ENCODE measurements at regions not wholly inside any gene's neighbourhood (a gene's known extent, or its start where the extent isn't known, plus 50 kb on each side); places are given as distances from the start of the nearest gene placed in this dataset.

DNA sequence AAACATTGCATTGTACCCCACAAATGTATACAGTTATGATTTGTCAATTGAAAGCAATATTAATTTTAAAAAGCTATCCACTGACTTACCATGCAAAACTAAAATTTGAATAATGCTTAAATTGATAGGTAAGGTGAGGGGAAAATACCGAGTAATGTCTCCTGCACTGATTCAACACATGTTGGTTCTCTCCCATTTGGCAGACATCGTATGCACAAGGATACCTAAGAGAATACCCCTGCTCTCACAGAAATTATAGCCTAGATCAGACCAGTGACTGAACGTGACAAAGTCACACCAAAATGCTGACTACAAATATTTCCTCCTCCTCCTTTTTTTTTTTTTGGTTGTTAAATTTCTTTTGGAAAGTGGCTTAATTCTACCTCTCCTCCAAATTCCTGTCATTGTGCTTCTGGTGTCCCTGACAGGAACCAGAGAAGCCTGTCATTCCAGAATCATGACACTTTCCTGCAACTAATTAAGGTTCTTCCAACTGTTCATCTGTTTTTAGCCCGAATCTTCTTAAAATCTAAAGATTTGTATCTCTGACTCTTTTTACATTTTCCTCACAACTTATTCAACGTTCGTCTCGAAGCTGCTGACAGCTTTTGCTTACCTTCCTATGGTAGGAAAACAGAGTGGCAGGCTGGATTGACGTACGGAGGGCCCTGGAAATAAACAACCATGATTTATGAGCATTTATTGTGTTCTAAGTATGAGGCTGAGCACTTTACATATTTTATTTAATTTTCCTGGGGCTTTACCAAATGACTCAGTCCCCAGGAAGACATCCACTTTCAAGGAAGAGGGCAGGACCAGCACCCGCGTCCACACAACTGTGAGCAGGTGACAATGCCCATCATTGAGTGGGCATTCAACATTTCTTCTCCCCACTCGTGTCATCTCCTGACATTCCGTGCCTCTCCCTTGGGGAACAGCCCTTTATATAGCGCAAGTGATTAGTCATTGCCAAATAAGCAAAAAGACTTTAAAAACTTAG lies 57.9 kb upstream of the KCNE2 start:
- Histone ChIP-seq H3K9me3 (ENCODE audit: control insufficient read depth, low read depth, low read length) (no peaks in the 10 kb centered on the region), H3K27me3 (ENCODE audit: control insufficient read depth, extremely low read depth, insufficient read depth, low read length) (peaks cover 3% of the 10 kb centered on the region), H4K20me1 (ENCODE audit: control insufficient read depth, extremely low read depth, insufficient read depth, low read length) (no peaks in the 10 kb centered on the region), H3K9me1 (ENCODE audit: control insufficient read depth, extremely low read depth, insufficient read depth, low read length) (no peaks in the 10 kb centered on the region), H3K4me2 (ENCODE audit: control insufficient read depth, extremely low read depth, insufficient read depth, low read depth, low read length) (no peak overlapping the region), H2AFZ (ENCODE audit: control insufficient read depth, low read length) (no peak overlapping the region), H3K27ac (ENCODE audit: control insufficient read depth, insufficient read depth, low read length) (no peak overlapping the region), H3K9ac (ENCODE audit: control insufficient read depth, extremely low read depth, insufficient read depth, low read length) (no peak overlapping the region), H3K4me1 (ENCODE audit: control insufficient read depth, extremely low read depth, insufficient read depth, low read length) (no peaks in the 10 kb centered on the region), H3K36me3 (ENCODE audit: control insufficient read depth in 2 of 2, extremely low read depth in 1 of 2, insufficient read depth in 2 of 2, low read length in 2 of 2) (no peaks in the 10 kb centered on the region), H3K4me3 (ENCODE audit: control insufficient read depth in 2 of 3, extremely low read depth in 1 of 3, insufficient read depth in 2 of 3, low read depth in 1 of 3, low read length in 3 of 3) (no peak overlapping the region), H3K79me2 (ENCODE audit: control insufficient read depth, insufficient read depth, low read length) (no peaks in the 10 kb centered on the region)
- DNase-seq (ENCODE audit: low read depth, low spot score) (no peak), FAIRE-seq (no peak)
- dilution Hi-C loops (cut with MboI; ENCODE audit: extremely low pct_ligation_motif_present, low sequenced_read_pairs), result no loop called here
- TF ChIP-seq EZH2 (IDR thresholded peaks at IDR 0.05; ENCODE audit: low read length), result no peak
- TF ChIP-seq, protein P1, sequence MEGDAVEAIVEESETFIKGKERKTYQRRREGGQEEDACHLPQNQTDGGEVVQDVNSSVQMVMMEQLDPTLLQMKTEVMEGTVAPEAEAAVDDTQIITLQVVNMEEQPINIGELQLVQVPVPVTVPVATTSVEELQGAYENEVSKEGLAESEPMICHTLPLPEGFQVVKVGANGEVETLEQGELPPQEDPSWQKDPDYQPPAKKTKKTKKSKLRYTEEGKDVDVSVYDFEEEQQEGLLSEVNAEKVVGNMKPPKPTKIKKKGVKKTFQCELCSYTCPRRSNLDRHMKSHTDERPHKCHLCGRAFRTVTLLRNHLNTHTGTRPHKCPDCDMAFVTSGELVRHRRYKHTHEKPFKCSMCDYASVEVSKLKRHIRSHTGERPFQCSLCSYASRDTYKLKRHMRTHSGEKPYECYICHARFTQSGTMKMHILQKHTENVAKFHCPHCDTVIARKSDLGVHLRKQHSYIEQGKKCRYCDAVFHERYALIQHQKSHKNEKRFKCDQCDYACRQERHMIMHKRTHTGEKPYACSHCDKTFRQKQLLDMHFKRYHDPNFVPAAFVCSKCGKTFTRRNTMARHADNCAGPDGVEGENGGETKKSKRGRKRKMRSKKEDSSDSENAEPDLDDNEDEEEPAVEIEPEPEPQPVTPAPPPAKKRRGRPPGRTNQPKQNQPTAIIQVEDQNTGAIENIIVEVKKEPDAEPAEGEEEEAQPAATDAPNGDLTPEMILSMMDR (optimal IDR thresholded peaks at IDR 0.05 in 1 of 3, IDR thresholded peaks at IDR 0.05 in 1 of 3, conservative IDR thresholded peaks at IDR 0.05 in 1 of 3; ENCODE audit: extremely low read depth in 1 of 3, insufficient read depth in 2 of 3, low read length in 3 of 3), result no peak

DNA sequence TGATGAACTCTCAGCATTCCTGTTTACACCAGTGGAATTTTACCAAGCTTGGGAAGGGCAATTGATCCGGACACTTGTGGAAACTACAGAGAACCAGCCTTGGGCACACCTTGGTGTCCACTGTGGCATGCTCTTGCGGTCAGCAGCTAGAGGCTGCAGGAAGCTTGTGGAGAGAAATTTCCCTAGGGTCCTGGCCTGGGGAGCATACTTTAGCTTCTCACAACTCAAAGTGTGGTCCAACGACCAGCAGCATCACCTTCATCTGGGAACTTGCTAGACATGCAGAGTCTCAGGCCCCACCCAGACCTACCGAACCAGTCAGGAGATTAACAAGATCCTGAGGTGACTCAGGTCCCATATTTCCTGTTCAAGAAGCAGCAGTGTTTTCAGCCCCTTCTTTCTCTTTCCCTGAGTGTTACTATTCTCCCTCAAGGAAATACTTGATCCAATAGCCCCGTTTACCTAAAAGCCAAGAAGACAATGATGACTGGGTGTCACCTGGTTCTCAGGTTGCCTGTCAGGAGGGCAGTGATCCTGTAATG lies 55.7 kb upstream of the KCNE2 start:
- DNase-seq (ENCODE audit: low read depth, low spot score) (no peak), FAIRE-seq (no peak)
- no peak for TF ChIP-seq EZH2 (IDR thresholded peaks at IDR 0.05; ENCODE audit: low read length)
- TF ChIP-seq, protein P1 (optimal IDR thresholded peaks at IDR 0.05 in 1 of 3, IDR thresholded peaks at IDR 0.05 in 1 of 3, conservative IDR thresholded peaks at IDR 0.05 in 1 of 3; ENCODE audit: extremely low read depth in 1 of 3, insufficient read depth in 2 of 3, low read length in 3 of 3), result no peak
- no peaks in the 10 kb centered on the region for H3K79me2 ChIP-seq (ENCODE audit: control insufficient read depth, insufficient read depth, low read length)
- no peaks in the 10 kb centered on the region for H3K36me3 ChIP-seq (ENCODE audit: control insufficient read depth in 2 of 2, extremely low read depth in 1 of 2, insufficient read depth in 2 of 2, low read length in 2 of 2)
- no peak overlapping the region for H3K4me2 ChIP-seq (ENCODE audit: control insufficient read depth, extremely low read depth, insufficient read depth, low read depth, low read length)
- no peaks in the 10 kb centered on the region for H4K20me1 ChIP-seq (ENCODE audit: control insufficient read depth, extremely low read depth, insufficient read depth, low read length)
- dilution Hi-C loops (cut with MboI; ENCODE audit: extremely low pct_ligation_motif_present, low sequenced_read_pairs), result no loop called here
- H3K9me3 ChIP-seq (ENCODE audit: control insufficient read depth, low read depth, low read length), result no peaks in the 10 kb centered on the region
- H3K4me1 ChIP-seq (ENCODE audit: control insufficient read depth, extremely low read depth, insufficient read depth, low read length), result peaks cover 3% of the 10 kb centered on the region
- no peak overlapping the region for H3K9ac ChIP-seq (ENCODE audit: control insufficient read depth, extremely low read depth, insufficient read depth, low read length)
- no peak overlapping the region for H3K4me3 ChIP-seq (ENCODE audit: control insufficient read depth in 2 of 3, extremely low read depth in 1 of 3, insufficient read depth in 2 of 3, low read depth in 1 of 3, low read length in 3 of 3)
- H3K27me3 ChIP-seq (ENCODE audit: control insufficient read depth, extremely low read depth, insufficient read depth, low read length), result no peaks in the 10 kb centered on the region
- H3K27ac ChIP-seq (ENCODE audit: control insufficient read depth, insufficient read depth, low read length), result no peak overlapping the region
- H3K9me1 ChIP-seq (ENCODE audit: control insufficient read depth, extremely low read depth, insufficient read depth, low read length), result no peaks in the 10 kb centered on the region
- H2AFZ ChIP-seq (ENCODE audit: control insufficient read depth, low read length), result no peak overlapping the region

Measured in keratinocyte (primary cell).